HG03558 (cell line): ENCODE measurements at regions not wholly inside any gene's neighbourhood (a gene's known extent, or its start where the extent isn't known, plus 50 kb on each side); places are given as distances from the start of the nearest gene placed in this dataset.
"Not testable (repeated sequence)": the region's sequence is repeated elsewhere in the genome, so short reads cannot be mapped to it uniquely, and the experiment has no call there.

ENCODE experiments used
- ATAC-seq: cut with Tn5 transposase; IDR thresholded peaks from one replicate; pipeline ENCODE4 v1.9.1; 2021; ENCODE audit warnings: moderate number of reproducible peaks; ENCODE audit not compliant: unreplicated experiment; ENCODE audit errors: extremely low read depth

- ATAC-seq = no peak
These were observed 702.4 kb upstream of the EPHA5 start for GRCh38 chr4:66372706-66373105.

GRCh38 chr4:66367043-66367660, 696.9 kb upstream of the EPHA5 start:
- ATAC-seq = no peak

- not testable (repeated sequence) for ATAC-seq
These were observed 690.1 kb upstream of the EPHA5 start for GRCh38 chr4:66360395-66360794.

GRCh38 chr4:66357316-66357715, 687.0 kb upstream of the EPHA5 start:
- no peak for ATAC-seq

- ATAC-seq = no peak
These were observed 685.0 kb upstream of the EPHA5 start for GRCh38 chr4:66355328-66355727.

GRCh38 chr4:66351761-66352160, 681.5 kb upstream of the EPHA5 start:
- no peak for ATAC-seq

GRCh38 chr4:66340286-66340893, 670.1 kb upstream of the EPHA5 start:
- no peak for ATAC-seq

GRCh38 chr4:66339007-66339406, 668.7 kb upstream of the EPHA5 start:
- ATAC-seq = no peak

GRCh38 chr4:66331761-66332160, 661.5 kb upstream of the EPHA5 start:
- ATAC-seq = no peak

GRCh38 chr4:66330125-66330524, 659.8 kb upstream of the EPHA5 start:
- no peak for ATAC-seq

GRCh38 chr4:66328803-66329574, 658.7 kb upstream of the EPHA5 start:
- ATAC-seq = no peak

- ATAC-seq = no peak
These were observed 637.6 kb upstream of the EPHA5 start for GRCh38 chr4:66307641-66308438.

GRCh38 chr4:66300336-66300934, 630.1 kb upstream of the EPHA5 start:
- no peak for ATAC-seq

GRCh38 chr4:66298569-66298968, 628.3 kb upstream of the EPHA5 start:
- no peak for ATAC-seq

GRCh38 chr4:66297703-66298102, 627.4 kb upstream of the EPHA5 start:
- no peak for ATAC-seq

- no peak for ATAC-seq
These were observed 624.3 kb upstream of the EPHA5 start for GRCh38 chr4:66294638-66295037.

- no peak for ATAC-seq
These were observed 614.7 kb upstream of the EPHA5 start for GRCh38 chr4:66284991-66285451.

- no peak for ATAC-seq
These were observed 608.8 kb upstream of the EPHA5 start for GRCh38 chr4:66279084-66279483.

GRCh38 chr4:66275411-66276038, 605.2 kb upstream of the EPHA5 start:
- ATAC-seq = no peak

GRCh38 chr4:66273110-66273509, 602.8 kb upstream of the EPHA5 start:
- ATAC-seq = no peak
